Kidney epithelial cell (primary cell): ENCODE measurements at regions not wholly inside any gene's neighbourhood (a gene's known extent, or its start where the extent isn't known, plus 50 kb on each side); places are given as distances from the start of the nearest gene placed in this dataset.

Experiments
- DNase-seq: peaks from one replicate; pipeline ENCODE4 v3.0.0-alpha.2; 2010; ENCODE audit warnings: low read depth
- H3K27me3 ChIP-seq: 2 replicates; pipeline ENCODE4 v1.6.0; 2011; ENCODE audit warnings: low read length; ENCODE audit not compliant: control insufficient read depth, insufficient read depth
- H3K36me3 ChIP-seq: 2 replicates; pipeline ENCODE4 v1.5.1; 2011; ENCODE audit warnings: low read length; ENCODE audit not compliant: control insufficient read depth, insufficient read depth
- H3K4me3 ChIP-seq: 2 replicates; pipeline ENCODE4 v1.5.1; 2011; ENCODE audit warnings: low read depth, mild to moderate bottlenecking, control low read depth, low read length
- TF ChIP-seq, protein P1 (sequence below): IDR thresholded peaks from 2 replicates; pipeline ENCODE4 v1.5.1; 2011; ENCODE audit warnings: mild to moderate bottlenecking, moderate library complexity, low read length, control low read depth, inconsistent platforms; ENCODE audit not compliant: insufficient read depth, poor library complexity, severe bottlenecking

DNA sequence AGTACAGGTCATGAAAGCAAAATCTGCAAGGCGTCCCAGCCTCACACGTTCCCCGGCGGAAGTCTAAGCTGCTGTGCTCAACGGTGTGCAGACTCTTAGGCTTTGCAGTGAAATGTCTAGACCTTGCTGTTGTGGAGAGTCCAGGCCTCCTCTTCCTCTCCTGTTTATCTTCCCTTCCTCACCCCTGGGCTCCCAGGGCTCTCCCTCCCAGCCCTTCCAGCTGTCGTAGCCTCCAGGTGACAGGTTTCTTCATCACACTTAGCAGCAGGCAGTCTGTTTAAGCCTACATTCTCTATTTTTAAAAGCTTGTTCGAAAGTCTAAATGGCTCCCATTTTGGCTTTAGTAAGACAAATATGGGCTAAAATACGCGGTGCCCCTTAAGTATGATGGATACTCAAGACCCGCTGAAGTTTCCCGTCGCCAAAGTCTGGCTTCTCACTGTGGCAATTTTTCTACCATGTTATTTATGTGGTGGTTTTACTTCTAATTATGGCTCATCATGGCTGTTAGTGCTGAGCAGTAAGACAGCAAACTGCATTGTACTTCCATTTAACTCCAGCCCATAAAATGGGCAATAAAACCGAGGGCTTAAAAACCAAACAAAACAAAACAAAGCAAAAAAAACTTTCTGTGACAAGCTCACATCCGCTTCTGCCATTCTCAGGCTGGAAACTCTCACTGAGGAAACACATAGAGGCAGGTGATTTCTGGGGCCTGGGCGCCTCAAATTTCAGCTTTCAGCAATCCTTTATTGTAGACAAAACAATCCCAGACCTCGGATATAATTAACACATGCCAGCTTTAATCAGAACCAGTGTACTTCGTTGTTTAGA, 243.2 kb downstream of the SNX10 start:
- no peak overlapping the region for H3K4me3 ChIP-seq
- TF ChIP-seq, protein P1, sequence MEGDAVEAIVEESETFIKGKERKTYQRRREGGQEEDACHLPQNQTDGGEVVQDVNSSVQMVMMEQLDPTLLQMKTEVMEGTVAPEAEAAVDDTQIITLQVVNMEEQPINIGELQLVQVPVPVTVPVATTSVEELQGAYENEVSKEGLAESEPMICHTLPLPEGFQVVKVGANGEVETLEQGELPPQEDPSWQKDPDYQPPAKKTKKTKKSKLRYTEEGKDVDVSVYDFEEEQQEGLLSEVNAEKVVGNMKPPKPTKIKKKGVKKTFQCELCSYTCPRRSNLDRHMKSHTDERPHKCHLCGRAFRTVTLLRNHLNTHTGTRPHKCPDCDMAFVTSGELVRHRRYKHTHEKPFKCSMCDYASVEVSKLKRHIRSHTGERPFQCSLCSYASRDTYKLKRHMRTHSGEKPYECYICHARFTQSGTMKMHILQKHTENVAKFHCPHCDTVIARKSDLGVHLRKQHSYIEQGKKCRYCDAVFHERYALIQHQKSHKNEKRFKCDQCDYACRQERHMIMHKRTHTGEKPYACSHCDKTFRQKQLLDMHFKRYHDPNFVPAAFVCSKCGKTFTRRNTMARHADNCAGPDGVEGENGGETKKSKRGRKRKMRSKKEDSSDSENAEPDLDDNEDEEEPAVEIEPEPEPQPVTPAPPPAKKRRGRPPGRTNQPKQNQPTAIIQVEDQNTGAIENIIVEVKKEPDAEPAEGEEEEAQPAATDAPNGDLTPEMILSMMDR, result no peak
- DNase-seq, result no peak
- H3K36me3 ChIP-seq, result no peaks in the 10 kb centered on the region
- peaks cover 8% of the 10 kb centered on the region for H3K27me3 ChIP-seq

DNA sequence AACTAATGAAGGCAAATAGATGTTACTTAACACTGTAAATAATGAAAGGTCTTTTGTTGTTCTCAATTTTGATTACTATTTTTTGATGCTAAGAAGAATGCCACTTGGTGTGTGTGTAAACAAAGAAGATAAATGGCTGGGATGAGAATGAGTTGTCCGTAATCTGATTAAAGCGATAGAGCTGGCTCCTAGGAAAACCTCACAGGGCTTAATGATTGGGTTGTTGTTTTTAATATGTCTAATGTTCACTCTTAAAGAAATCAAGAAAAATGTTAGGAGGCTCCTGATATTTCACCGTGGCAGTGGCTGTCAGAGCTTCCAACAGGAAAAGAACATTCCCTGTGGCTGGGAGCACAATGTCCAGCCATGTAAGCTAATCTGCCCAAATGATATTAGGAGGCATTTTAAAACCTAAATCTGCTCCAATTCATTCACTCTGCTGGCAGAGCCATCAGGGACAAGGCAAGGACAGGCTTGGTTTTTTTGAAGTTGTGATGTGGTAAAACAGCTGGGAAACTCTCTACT, 243.9 kb downstream of the SNX10 start:
- Histone ChIP-seq H3K36me3 (no peaks in the 10 kb centered on the region), H3K27me3 (peaks cover 8% of the 10 kb centered on the region), H3K4me3 (no peak overlapping the region)
- TF ChIP-seq, protein P1, result no peak
- DNase-seq, result no peak

DNA sequence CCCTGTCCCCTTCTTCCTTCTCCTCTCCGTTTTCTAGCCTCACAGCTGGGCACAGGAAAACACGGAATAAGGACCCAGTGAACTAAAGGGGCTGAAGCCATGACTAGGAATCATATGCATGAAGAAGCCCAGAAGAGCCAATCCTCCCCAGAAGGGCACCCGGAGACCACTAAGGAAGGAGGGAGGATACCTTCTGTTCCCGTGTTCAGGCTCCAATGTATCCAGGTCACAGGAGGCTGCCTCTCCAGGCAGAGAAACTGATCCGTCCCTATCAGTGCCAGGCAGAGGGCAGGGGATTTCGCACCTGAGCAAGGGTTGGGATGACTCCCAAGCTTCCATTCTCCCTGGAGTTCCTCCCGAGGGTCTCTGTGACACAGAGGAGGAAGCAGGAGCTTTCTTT, 246.6 kb downstream of the SNX10 start:
- peaks cover 6% of the 10 kb centered on the region for H3K27me3 ChIP-seq
- no peak for DNase-seq
- no peaks in the 10 kb centered on the region for H3K36me3 ChIP-seq
- TF ChIP-seq, protein P1, result no peak
- H3K4me3 ChIP-seq, result no peak overlapping the region

DNA sequence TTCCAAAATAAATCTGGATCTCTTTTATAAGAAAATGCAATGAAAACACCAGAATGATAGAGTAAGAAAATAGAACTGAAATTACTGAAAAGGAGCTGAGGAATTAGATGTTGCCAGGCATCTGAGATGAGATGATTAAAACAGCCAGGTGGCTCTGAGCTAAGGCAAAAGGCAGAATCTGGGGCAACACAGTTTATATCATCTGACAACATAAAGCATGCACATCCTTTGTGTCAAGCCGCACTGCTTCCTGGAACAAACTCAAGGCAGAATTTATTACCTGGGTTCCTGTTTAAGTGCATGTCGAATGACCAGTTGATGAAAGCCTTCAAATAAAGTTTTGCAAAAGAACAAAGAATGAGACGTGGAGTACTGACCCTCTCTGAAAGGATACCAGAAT, 247.0 kb downstream of the SNX10 start:
- TF ChIP-seq, protein P1, result no peak

DNA sequence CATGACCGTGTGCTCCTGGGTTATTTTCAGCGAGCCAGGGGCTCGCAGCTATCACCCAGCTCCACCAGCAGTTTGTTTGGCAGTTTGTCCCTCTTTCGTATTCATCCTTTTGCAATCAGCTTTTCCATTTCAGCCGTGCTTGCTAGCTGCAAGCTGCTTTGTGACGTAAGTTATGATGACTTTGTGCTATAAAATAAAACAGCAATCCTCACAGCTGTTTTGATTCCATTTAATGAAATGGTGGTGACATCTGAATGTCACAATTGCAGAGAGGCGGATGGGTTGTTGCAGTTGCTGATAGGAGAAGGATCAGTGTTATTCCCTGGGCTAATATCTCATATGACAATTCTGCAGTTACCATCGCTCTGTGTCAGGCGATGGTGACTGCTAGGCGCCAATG, 251.7 kb downstream of the SNX10 start:
- no peaks in the 10 kb centered on the region for H3K36me3 ChIP-seq
- H3K27me3 ChIP-seq, result peaks cover 2% of the 10 kb centered on the region
- TF ChIP-seq, protein P1, result no peak
- H3K4me3 ChIP-seq, result no peak overlapping the region
- DNase-seq, result no peak

More for the DNA sequence above, 247.0 kb downstream of the SNX10 start:
- DNase-seq, result no peak
- H3K27me3 ChIP-seq, result peaks cover 6% of the 10 kb centered on the region
- no peak overlapping the region for H3K4me3 ChIP-seq
- H3K36me3 ChIP-seq, result no peaks in the 10 kb centered on the region
